H1 (cell line): ENCODE measurements at regions not wholly inside any gene's neighbourhood (a gene's known extent, or its start where the extent isn't known, plus 50 kb on each side); places are given as distances from the start of the nearest gene placed in this dataset.

Experiments used
- CEBPB ChIP-seq: IDR thresholded peaks from 2 replicates; pipeline ENCODE4 v1.6.1; 2012; ENCODE audit warnings: low read depth, low read length
- CHD7 ChIP-seq: fragments of 300-600 bp; sonication (generic); IDR thresholded peaks from 2 replicates; pipeline ENCODE4 v1.7.1; 2012; ENCODE audit warnings: low read length, moderate library complexity, mild to moderate bottlenecking, inconsistent platforms; ENCODE audit not compliant: insufficient replicate concordance
- GABPA ChIP-seq: IDR thresholded peaks from 2 replicates; pipeline ENCODE4 v1.6.1; 2011; ENCODE audit warnings: mild to moderate bottlenecking, low read length, moderate library complexity, borderline replicate concordance; ENCODE audit not compliant: insufficient read depth
- HDAC2 ChIP-seq, 2 experiments: fragments of 300-600 bp in 1 of 2; sonication (generic) in 1 of 2; IDR thresholded peaks; 2 replicates each; pipeline ENCODE4 v1.6.1; 2011 to 2012; ENCODE audit warnings: low read depth in 2 of 2, low read length in 2 of 2, mild to moderate bottlenecking in 2 of 2, moderate library complexity in 2 of 2, borderline replicate concordance in 1 of 2, inconsistent platforms in 1 of 2
- JUND ChIP-seq: IDR thresholded peaks from 2 replicates; pipeline ENCODE4 v1.6.1; 2011; ENCODE audit warnings: mild to moderate bottlenecking, improper control_type of control experiment, low read length
- NANOG ChIP-seq: IDR thresholded peaks from 2 replicates; pipeline ENCODE4 v1.6.1; 2011; ENCODE audit warnings: low read length, low read depth, mild to moderate bottlenecking, inconsistent platforms; ENCODE audit not compliant: insufficient read depth, poor library complexity, severe bottlenecking
- POLR2A ChIP-seq, 2 experiments: IDR thresholded peaks; 1 replicate in 1 of 2; 2 replicates in 1 of 2; pipeline ENCODE4 v1.6.1; 2011; ENCODE audit warnings: low read depth in 2 of 2, low read length in 2 of 2, mild to moderate bottlenecking in 2 of 2; ENCODE audit errors: control extremely low read depth in 1 of 2
- POLR2AphosphoS5 ChIP-seq: IDR thresholded peaks from 2 replicates; pipeline ENCODE4 v1.6.1; 2011; ENCODE audit warnings: low read depth, low read length
- TAF1 ChIP-seq: IDR thresholded peaks from 2 replicates; pipeline ENCODE4 v1.6.1; 2011; ENCODE audit warnings: mild to moderate bottlenecking, low read depth, low read length
- TAF7 ChIP-seq: optimal IDR thresholded peaks from 2 replicates; pipeline ENCODE3; 2011; ENCODE audit warnings: low read depth, mild to moderate bottlenecking, inconsistent platforms, low read length, moderate library complexity, borderline replicate concordance
- TCF12 ChIP-seq: IDR thresholded peaks from 2 replicates; pipeline ENCODE4 v1.6.1; 2011; ENCODE audit warnings: low read depth, mild to moderate bottlenecking, low read length
- ZNF274 ChIP-seq: IDR thresholded peaks from 2 replicates; pipeline ENCODE4 v1.7.0; 2012; ENCODE audit warnings: low read length, borderline replicate concordance; ENCODE audit errors: extremely low read depth

- TF ChIP-seq CHD7 = no peak
- no peak for TF ChIP-seq TCF12
- TF ChIP-seq GABPA = no peak
- TF ChIP-seq CEBPB = no peak
- no peak for TF ChIP-seq HDAC2 (IDR thresholded peaks at IDR 0.05; ENCODE audit: borderline replicate concordance in 1 of 2, low read depth in 2 of 2, low read length in 2 of 2)
- TF ChIP-seq TAF1 = no peak
- no peak for TF ChIP-seq POLR2A (IDR thresholded peaks at IDR 0.05; ENCODE audit: control extremely low read depth in 1 of 2, low read depth in 2 of 2, low read length in 2 of 2)
- TF ChIP-seq NANOG = no peak
- no peak for TF ChIP-seq POLR2AphosphoS5
- no peak for TF ChIP-seq ZNF274
- TF ChIP-seq JUND = no peak
- TF ChIP-seq TAF7 = no peak
Measured at GRCh38 chr4:27887646-27888045, 1027.0 kb downstream of the STIM2 start (continued).
